Left kidney (tissue), 1 donor: ENCODE measurements at regions not wholly inside any gene's neighbourhood (a gene's known extent, or its start where the extent isn't known, plus 50 kb on each side); places are given as distances from the start of the nearest gene placed in this dataset.

Experiments used
- DNase-seq: peaks from one replicate; pipeline ENCODE4 v3.0.0-alpha.2; 2013

DNA sequence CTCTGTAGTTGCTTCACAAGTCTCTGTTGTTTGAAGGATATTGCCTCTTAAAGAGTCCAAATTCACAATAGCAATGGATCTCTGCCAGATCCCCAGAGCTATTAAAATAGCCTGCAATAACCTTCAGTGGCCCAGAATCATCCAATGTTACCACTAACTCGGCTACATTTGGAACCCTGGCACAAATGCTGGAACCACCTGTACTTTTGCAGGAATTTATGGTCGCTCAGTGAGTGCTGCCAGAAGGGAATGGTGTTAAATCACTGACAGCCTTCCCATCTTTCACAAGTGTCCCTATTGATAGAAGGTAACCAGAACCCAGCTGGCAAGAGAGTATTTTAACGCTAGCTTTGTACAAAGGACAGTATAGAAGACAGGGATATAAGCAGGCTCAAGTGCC is 298.8 kb upstream of the PLSCR5 start:
- no peak for DNase-seq

DNA sequence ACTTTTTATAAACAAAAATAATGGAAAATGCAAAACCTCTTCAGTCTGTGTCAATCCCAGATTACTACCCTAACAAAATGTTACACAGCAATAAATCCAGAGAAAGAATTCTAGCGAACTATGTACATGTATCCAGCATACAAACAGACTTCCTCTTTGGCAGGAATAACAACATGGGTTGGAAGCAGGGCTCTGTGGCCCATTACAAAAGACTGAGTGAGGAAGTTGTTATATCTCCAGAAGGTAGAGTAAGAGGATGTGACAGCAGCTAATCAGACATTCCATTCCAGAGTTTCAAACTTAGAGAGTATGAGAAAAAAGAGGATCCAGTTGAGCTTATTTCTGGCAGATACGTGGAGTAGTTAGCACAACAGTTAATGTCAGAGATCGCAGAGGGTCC is 294.0 kb upstream of the PLSCR5 start:
- DNase-seq: no peak

DNA sequence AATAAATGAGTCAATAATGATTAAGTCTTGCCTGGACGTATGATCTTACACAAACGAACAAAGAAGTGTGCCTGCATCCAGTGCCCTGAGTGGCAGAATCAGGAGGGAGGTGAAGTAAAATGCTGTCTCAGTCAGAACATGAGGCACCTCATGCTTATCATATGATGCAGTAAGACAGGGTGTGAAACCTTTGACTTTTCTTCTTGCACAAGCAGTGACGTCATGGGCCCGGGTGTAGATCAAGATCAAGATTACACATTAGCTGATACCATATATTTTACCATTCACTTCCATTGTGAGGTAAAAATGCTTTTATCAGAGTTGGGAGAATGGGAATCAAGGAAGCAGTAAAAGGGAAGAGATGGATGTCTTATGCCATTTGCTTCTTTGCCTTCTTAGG is 291.6 kb upstream of the PLSCR5 start:
- no peak for DNase-seq

DNA sequence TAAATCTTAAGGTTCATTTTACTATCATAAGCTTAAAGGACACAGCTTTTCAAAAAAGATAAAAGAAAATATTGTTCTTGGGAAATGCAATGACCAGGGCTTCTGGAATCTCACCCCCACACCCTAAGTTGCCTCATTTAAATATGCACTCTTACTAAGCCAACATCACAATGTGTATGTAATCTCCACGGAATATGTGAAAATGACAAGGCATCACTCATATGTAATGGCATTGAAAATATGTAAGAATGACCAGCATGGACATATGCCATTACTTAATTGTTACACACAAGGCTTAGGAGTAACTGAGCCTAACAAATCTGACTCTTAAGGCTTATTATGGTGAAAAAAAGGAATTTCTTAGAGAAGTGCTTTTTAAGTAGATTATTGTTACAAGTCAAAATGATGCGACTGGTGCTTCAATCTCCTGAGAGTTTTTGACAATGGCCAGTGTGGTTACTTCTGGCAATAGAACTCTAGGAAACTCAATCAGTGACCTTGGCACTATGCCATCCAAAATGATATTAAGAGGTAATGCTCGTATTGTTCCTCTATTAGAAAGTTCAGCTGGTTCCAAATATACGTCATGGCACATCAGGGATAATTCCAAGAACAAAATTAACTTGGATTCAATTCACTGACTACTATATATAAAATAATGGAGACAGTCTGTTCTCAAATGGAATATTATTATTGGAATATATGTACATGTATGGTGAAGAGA is 290.0 kb upstream of the PLSCR5 start:
- no peak for DNase-seq

DNA sequence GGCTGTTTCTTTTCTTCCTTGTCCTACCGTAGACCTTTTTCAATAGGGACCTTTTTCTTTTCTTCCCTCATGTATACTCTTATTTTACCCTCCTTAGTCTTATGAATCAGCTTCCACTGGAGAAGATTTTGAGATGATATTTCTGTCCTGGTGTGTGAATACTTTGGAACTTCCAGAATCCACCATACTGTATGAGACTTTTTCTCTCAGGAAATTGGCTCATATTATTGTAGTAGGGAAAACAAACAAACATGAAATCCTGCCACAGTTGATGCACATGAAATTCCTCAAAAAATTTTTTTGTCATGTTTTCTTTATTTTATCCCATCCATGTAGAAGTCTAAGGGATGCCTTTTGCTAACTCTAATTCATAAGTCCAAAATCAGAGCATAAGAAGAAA is 289.3 kb upstream of the PLSCR5 start:
- no peak for DNase-seq

DNA sequence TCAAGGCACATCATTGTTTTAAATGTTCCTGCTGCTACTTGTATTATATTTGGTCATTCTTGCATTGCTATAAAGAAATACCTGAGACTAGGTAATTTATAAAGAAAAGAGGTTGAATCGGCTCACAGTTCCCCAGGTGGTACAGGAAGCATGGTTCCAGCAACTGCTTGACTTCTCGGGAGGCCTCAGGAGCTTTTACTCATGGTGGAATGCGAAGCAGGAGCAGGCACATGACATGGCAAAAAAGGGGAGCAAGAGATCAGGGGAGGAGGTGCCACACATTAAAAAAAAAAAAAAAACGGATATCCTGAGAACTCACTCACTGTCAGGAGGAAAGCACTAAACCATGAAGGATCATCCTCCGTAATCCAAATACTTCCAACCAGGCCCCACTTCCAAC is 286.9 kb upstream of the PLSCR5 start:
- DNase-seq: no peak

DNA sequence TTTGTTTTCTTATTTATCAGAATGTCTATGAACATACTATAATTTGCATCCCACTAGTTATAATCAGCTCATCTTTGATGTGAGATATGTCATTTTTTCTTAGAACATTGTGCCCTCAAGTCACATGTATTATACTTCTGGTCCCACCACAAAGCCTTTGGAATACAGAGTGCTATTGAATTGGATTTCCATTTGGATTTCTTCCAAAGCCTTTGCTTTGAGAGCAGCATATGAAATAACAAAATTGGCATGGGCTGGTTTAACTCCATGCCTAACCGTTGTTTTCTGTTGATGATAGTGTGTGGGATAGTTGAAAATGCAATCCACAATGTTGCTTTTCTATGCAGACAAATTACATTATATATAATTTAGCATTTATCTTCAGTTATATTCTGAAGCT is 284.5 kb upstream of the PLSCR5 start:
- DNase-seq: no peak

DNA sequence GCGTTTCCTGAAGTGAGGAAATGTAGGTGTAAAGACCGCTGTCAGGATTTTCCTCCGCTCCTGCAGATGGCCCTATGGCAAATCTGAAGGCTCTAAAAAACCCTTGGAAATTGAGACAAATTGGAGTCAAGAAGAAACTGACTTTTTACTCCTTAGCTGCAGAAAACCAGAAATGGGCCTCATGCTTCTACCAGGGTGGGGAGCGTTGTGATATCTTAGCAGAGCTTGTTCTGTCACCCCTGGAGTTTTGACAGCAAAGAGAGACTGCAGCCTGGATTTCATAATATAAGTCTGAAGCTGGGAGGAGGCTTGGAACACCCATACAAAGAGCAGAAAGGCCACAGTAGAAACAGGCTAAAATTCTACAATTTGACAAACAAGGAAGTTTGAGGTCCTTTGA is 283.0 kb upstream of the PLSCR5 start:
- DNase-seq: no peak

DNA sequence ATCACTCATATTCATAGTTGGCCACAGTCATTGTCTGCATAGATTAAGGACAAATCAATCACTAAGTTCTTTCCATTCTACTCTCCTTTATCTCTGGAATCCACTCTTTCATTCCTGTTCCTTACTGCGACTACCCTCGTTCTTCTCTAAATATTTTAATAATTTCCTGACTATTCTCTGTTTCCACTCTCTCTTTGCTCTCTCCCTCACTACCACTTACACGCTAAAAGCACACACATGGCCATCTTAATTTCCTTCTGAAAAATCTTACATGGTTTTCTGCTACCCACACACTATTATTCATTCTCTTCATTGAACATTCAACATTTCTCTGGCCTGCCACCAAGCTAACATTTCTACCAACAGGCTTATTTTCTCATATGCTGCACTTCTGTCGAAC is 279.6 kb upstream of the PLSCR5 start:
- DNase-seq: no peak

DNA sequence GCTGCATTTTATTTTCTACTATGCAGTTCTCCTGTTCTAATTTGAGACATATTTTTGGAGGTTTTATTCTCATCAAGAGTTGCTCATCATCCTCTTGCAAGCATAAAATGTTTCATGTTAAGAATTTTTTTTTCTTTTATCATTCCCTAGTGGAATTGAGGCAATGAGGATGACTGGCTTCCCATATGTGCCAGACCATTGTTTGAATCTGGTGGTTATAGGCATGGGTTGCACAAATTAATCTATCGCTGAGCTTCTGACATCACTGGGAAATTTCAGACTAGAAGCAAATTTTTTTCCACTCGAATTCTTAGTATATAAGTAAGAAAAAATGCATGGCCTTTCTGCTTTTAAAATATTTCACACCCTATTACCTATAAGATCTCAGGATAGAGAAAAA is 279.1 kb upstream of the PLSCR5 start:
- DNase-seq: no peak

DNA sequence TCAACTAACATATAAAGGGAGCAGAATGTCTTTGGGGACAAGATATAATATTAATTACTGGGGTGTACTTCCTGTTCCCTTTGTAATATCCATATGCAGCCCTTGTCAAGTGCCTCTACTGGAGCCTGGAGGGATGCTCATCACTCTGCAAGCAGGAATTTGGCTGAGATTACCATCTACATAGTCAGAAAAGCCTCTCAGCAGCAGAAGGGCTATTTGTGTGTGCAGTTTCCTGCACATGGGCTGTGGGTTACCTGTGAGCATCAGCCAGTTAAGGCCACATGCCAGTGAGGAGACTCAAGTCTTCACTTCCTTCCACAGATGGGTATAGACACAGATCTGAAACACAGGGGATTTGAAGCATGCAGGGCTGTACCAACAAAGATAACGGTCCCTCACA is 278.1 kb upstream of the PLSCR5 start:
- DNase-seq: no peak

DNA sequence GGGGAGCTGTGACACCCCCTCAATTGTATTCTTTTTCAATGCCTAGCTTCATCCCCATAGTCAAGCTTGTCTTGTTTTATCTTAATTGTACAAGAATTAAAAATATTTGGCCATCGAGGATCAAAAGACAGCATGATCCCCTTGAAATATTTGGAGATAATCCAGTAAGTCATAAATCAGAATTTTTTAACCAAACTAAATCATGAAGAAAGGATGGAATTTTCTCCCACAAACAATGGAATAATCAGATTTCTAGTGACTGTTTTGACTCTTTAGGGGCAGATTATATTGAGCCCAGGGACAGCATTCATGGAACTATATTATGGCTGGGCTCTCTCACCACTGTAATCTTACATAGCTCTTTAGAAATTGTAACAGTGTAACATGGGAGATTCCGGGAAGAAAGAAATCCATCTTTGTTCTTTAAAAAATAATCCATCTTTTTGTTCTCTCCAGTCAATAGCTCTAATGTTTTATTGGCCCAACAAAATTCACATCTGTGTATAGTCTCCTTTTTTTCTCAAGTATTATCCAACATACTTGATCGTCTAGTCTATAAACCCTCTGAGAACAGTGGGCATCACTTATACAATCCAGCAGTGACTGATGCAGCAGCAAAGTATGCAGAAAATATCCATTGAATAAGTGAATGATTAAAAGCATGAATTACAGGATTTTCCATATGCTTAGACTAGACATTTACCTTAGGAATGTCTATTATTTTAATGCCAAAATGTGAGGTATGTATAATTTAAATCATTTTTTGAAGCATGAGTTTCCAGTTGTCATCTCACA is 277.0 kb upstream of the PLSCR5 start:
- no peak for DNase-seq

DNA sequence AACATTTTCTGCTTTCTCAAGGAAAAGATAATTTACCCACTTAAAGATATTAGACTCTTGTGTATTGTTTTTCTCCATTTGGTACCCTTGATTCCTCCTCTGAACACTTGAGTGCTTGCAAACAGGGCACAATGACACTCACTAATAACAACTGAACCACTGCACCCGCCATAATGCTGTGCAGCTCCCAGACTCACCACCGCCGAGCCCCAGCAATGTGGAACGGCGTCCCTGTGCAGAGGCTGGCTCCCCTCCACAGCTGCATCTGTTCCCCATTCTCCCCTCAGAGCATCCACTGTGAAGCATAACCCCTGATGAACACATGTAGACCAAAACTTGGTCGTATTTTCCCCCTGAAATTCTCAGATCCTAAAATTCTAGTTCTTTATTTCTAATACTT is 276.2 kb upstream of the PLSCR5 start:
- DNase-seq: no peak

DNA sequence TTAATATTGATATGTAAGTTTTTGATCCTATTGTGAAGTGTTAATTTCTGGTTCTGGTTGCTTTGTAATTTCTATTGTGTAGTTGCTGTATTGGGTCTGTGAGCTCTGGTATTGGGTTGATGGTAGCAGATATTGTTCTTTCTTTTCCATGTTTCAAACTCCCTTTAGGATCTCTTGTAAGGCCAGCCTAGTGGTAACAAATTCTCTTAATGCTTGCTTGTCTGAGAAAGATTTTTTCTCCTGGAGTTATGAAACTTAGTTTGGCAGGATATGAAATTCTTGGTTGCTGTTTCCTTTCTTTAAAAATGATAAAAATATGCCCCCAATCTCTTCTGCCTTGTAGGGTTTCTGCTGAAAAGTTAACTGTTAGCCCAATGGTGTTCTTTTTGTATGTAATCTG is 268.6 kb upstream of the PLSCR5 start:
- no peak for DNase-seq

DNA sequence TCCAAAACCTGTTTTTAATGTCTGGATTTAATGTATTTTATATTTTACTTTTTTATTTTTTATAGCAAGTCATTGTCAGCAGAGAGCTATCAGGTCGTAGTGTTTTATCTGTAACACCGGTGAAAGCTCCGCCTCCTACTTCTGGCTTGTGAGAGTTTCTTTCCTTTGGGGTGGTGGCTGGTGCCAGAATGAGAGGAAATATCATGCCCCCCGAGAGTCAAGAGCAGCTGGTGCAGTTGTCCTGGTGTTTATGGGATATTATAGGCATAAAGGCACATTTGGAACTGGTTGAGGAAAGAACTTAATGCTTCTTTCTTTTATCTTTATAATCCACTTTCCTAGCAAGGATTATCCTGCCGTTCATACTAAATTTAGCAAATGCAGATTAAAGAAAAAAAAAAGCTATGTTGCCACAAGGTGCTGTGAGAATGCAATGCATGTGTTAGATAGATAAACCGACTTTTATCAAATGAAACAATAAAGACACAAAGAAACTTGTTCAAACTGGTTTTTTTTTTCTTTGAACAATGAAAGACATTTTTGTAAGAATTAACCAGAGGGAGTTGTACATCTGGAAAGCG is 260.1 kb upstream of the PLSCR5 start:
- DNase-seq: no peak

DNA sequence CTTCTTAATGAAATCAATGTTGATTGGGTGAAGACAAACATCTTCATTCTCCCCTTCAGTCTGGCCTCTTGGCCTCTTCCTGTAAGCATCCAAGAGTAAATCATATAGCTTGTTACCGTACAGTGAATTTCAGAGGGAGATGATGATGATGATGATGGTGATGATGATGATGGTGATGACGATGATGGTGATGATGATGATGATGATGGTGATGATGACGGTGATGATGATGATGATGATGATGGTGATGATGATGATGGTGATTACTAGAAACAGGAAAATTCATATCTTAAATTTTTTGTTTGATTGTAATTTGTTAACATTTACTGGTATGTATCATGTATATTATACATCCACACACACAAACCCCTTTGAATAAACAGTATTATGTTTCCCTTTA is 256.1 kb upstream of the PLSCR5 start:
- no peak for DNase-seq

DNA sequence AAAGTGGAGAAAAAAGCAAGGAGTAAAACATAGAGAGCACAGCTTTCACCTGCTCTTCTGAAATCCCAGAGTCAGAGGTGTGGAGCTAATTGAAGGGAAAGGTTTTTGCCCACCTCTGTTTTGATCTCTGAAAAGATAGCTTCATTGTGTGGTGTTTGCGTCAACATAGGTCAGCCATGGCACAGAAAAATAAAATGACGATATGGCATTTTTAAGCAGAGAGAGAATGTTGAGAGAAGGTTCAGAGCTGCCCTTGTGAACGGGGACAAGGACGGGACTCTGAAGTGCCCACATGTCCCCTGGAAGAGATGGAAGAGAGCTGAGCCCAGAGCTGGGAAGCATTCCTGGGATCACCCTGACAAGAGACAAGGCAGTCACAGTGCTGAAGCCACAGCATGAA is 249.4 kb upstream of the PLSCR5 start:
- no peak for DNase-seq

DNA sequence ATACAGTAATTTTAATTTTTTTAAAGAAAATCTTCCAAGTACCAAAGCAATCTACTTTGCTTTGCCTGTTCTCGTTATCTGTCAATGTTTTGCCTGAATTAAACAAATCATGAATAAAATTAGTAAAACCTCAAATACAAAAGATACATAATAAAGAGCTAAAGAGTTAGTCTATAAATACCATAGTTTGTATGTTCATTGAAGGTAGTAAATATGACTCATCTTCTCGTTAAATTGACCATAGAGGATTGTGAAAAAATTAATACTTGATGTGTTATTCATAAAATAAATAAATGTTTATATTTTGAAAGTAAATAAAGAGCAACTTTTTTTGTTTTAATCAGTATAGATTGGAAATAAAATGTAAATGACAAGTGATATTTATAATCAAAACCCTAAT is 246.5 kb upstream of the PLSCR5 start:
- DNase-seq: no peak

DNA sequence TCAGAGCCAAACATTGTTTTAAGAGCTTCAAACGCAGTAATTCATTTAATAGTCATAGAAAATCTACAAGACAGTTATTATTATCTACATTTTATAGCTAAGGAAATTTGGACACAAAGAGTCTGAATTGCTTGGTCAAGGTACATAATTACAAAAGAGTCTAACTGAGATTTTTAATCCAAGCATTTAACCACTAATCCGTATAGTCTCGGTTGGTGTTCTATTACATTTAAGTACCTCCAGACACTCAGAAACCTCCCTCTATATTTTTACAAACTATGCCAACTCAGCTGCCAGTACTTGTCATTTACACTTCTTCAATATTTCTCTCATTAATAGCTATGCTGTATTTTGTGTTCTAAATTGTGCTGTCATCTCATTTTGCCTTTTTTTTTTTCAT is 240.2 kb upstream of the PLSCR5 start:
- DNase-seq: no peak

DNA sequence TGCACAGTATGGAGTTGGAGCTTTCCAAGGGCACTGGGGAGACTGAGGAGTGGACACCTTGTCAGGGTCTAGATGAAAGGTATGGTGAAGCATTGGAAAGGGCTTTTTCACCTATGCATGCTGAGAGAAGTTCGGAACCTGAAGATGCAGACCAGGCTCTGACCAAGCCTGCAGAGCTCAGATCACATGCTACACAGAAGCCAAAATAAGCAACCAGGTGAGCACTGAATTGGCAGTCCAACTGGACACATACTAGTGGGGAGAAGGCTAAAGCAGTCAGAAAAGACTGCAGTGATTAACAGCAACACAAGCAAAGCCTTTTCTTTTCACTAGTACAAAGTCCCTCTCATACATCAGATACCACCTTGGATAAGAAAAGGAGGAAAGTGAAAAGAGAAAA is 238.3 kb upstream of the PLSCR5 start:
- no peak for DNase-seq

DNA sequence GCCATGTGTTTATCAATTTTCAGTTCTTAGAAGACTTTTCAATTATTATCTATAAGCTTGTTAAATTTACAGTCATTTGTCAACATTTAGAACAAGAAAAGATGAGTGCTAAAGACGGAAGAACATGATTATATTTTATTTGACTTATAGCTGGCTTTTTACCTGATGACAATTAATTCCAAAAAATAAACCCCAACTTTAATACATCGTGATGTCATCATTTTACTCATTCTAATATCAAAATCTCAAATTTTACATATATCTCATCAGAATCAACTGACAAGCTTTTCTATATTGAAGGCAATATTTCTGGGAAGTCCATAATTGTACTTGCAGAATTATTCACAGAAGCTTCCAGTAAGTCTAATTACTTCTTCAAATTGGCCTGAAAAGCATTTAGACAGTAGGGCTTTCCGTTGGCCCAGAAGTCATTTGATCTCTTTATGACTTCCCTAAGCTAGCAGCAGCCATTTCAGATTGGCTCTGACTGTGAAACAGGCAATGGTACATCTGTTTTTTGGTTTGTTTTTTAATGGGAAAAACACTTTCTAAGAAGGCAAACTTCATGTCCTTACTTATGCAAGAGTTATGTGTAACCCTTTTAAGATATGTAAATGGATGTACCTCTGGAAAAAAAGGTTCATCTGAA is 234.7 kb upstream of the PLSCR5 start:
- DNase-seq: no peak

DNA sequence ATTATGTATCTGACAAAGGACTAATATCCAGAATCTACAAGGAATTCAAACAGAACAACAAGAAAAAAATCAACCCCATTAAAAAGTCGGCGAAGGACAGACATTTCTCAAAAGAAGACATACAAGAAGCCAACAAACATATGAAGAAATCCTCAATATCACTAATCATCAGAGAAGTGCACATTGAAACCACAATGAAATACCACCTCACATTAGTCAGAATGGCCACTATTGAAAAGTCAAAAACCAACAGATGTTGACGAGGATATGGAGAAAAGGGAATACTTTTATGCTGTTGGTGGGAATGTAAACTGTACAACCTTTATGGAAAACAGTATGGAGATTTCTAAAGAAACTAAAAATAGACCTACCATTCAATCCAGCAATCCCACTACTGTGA is 233.1 kb upstream of the PLSCR5 start:
- DNase-seq: no peak

DNA sequence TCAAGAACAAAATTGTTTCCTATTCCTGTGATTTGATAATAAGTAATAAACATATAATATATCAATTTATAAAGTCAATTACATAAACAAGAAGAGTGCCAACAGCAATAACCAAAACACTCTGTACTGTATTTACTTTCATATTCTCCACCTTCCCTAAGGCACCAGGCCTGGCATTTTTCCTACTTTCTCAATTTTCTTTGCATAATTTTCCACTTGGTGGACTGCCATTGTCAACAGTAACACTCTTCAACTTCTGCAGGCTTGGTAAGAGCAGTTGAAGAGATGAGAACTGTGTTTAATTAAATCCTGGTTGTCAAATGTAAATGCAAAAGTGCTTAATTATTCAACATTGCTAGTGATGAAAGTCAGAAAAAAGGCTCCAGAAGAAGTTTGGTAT is 229.8 kb upstream of the PLSCR5 start:
- no peak for DNase-seq
